NCI-H748 (cell line): ENCODE measurements at regions not wholly inside any gene's neighbourhood (a gene's known extent, or its start where the extent isn't known, plus 50 kb on each side); places are given as distances from the start of the nearest gene placed in this dataset.
"Not testable (repeated sequence)": the region's sequence is repeated elsewhere in the genome, so short reads cannot be mapped to it uniquely, and the experiment has no call there.

Experiments
- DNase-seq: peaks from one replicate; lab custom pipeline; 2025; ENCODE audit not compliant: unreplicated experiment; lab: John Stamatoyannopoulos, UW

DNA sequence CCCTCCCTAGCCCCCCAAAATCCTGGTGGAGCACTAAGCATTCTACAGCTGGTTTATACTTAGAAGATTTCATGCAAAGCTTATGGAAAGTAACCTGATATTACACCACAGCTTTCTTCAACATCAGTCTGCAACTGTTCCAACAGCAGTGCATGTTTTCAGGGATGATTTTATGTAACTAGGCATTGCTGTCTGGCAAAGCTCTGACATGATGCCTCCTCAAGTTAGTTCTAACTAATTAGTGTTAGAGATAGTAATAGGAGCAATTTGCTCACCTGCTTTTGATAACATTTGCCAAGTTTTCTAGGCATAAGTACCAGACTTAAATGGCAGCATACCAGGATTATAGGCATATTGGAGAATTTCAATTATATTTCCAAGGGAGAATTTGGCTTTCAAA lies 330.3 kb upstream of the SGO1 start:
- no peak for DNase-seq

GRCh38 chr3:20515834-20516233 lies 329.8 kb upstream of the SGO1 start:
- DNase-seq = no peak

GRCh38 chr3:20511863-20512505 lies 326.0 kb upstream of the SGO1 start:
- peak; percentile 66 for DNase-seq

GRCh38 chr3:20510396-20510795 lies 324.4 kb upstream of the SGO1 start:
- DNase-seq = no peak

DNA sequence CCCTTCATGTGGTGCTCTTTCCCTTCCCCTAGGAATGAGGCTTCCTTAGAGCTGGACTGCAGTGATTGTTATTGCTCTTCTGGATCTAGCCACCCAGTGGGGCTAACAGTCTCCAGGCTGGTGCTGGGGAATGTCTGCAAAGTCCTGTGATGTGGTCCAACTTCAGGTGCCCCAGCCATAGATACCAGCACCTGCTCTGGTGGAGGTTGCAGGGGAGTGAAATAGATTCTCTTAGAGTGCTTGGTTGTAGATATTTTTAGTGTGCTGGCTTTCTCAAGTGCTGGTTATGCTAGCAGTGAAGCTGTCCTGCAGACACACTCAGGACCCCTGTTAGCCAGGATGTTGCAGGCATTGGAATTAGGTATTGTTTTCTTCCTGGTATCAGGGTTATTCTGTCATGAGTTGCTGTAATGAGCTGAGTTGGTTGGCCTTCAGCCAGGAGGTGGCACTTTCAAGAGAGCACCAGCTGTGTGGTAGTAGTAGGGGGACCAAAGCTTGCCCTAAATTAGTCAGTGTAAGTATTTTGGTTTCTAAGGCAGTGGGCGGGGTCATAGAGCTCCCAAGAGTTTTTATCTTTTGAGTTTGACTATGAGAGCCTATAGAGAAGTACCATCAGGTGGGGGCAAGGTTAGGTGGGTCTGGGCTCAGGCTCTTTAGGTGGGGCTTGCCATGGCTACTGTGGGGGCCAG lies 317.5 kb upstream of the SGO1 start:
- DNase-seq = no peak

DNA sequence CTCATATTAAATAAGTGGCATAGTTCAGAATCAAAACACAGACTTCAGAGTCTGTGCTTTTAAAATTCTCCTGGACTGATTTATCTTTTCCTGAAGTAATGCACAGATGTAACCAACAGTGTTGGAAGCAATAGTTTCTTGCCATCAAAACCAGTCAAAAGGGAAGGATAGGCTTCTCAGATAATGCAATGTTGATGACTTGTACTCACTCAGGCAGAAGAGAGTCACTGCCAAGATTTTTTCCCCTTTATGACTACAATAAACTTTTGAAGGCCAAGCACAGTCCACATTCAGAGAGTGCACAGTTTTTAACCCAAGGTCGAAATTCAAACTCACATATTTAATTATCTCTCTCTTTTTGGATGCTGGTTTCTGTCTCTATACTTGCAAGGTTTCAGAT lies 305.0 kb upstream of the SGO1 start:
- DNase-seq = no peak

- DNase-seq = no peak
Measured at GRCh38 chr3:20488151-20488550, 302.1 kb upstream of the SGO1 start.

DNA sequence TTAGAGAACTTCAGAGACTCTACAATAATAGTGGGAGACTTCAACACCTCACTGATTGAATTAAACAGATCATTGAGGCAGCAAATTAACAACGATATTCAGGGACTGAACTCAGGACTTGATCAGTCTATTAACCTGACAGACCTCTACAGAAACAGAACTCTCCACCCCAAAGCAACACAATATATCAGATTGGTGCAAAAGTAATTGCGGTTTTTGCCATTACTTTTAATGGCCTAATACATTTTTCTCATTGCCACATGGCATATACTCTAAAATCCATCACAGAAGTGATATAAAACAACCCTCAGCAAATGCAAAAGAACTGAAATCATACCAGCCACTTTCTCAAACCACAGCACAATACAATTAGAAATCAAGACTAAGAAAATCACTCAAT lies 298.1 kb upstream of the SGO1 start:
- no peak for DNase-seq

- DNase-seq = no peak
Measured at GRCh38 chr3:20482350-20482749, 296.3 kb upstream of the SGO1 start.

DNA sequence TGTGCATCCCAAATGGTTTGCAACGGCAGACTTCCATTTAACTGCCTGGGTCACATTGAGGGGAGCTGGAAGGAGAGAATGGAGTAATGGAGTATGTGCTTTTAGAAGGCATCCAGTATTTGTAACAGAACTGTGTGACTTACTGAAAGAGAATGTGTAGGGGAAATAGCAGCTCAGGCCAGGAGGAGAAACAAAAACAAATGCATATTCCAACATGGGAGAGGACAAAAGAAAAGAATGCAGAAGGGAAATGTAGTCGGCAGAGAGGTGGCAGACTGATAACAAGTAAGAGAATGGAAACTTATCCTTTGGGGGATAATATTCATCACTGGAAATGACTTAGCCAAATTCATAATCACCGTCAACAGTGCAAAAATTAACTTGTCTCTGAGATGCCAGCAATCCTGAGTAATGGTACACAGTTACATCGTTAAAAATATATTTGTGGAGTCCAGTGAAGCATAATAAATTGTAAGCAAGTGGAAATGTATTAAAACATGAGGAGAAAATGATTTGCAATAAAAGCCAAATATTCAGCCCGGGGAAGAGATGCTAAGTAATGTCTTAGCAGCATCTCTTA lies 294.9 kb upstream of the SGO1 start:
- no peak for DNase-seq

- DNase-seq = no peak
Measured at GRCh38 chr3:20478436-20478835, 292.4 kb upstream of the SGO1 start.

- not testable (repeated sequence) for DNase-seq
Measured at GRCh38 chr3:20464237-20464636, 278.2 kb upstream of the SGO1 start.

GRCh38 chr3:20462723-20463122 lies 276.7 kb upstream of the SGO1 start:
- no peak for DNase-seq

GRCh38 chr3:20462226-20462625 lies 276.2 kb upstream of the SGO1 start:
- DNase-seq = no peak

GRCh38 chr3:20458994-20459716 lies 273.1 kb upstream of the SGO1 start:
- DNase-seq = no peak

DNA sequence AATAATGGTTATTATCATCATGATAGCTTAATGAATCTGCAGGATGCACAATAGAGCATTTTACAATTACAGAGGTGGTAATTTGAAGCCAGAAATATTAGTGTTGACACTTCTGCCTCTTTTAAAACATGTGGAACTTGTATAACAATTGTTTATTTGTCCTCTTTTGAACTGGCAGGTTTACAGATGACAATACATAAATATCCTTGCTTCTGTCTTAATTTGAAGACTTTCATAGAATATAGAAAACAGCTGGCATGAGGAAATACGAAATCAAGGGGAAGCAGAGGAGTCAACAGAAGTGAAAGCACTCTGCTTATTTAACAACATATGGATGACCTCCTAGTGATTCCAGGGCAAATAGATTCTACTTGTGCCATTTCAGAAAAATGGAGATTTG lies 270.5 kb upstream of the SGO1 start:
- DNase-seq = no peak

DNA sequence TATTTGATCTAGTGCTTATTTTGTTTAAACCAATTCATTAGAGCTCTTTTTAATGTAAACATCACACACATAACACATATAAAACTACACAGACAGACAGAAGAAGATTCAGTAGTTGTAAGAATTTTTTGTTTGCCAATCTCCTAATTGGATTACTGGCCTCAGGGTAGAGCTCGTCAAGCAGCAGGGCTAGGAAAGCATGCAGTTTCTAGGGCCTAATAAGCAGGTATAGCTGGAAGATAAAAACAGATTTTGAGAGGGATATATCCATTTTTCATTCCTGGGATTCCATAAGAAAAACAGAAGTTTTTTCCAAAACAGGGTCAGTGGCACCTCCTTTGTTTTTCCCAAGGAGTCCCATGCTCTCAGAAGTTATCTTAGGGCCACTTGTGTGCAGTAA lies 265.2 kb upstream of the SGO1 start:
- no peak for DNase-seq

DNA sequence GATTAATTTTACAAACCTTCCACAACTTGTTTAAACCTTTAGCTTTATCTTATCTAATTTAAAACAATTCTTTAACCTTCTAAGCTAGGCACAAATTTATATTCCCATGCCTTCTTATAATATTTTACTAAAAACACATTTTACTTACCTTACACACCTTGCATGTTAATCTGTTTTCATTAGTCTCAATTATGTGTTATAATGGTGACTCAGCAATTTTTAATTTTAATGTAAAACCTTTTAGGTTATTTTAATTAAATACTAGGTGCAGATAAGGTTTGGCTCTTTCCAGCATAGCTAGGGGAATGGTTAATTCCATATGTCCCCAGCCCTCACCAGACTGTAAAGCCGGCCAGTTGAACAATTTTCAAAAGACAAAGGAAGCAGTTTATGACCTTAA lies 264.6 kb upstream of the SGO1 start:
- no peak for DNase-seq

DNA sequence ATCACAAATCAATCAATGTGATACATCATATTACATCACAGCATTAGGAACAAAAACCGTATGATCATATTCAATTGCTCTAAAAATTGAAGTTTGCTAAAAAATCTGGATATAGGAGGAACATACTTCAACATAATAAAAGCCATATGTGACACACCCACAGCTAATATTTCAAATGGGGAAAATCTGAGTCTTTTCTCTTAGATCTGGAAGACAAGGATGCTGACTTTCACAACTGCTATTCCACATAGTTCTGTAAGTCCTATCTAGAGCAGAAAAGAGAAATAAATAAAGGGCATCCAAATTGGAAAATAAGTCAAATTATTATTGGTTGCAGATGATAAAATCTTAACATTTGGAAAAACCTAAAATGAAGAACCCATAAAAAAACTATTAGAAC lies 256.8 kb upstream of the SGO1 start:
- no peak for DNase-seq

DNA sequence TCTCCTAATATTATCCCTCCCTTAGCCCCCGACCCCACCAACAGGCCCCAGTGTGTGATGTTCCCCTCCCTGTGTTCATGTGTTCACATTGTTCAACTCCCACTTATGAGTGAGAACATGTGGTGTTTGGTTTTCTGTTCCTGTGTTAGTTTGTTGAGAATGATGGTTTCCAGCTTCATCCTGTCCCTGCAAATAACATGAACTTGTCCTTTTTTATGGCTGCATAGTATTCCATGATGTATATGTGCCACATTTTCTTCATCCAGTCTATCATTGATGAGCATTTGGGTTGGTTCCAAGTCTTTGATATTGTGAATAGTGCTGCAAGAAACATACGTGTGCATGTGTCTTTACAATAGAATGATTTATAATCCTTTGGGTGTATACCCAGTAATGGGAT lies 241.3 kb upstream of the SGO1 start:
- DNase-seq = not testable (repeated sequence)

DNA sequence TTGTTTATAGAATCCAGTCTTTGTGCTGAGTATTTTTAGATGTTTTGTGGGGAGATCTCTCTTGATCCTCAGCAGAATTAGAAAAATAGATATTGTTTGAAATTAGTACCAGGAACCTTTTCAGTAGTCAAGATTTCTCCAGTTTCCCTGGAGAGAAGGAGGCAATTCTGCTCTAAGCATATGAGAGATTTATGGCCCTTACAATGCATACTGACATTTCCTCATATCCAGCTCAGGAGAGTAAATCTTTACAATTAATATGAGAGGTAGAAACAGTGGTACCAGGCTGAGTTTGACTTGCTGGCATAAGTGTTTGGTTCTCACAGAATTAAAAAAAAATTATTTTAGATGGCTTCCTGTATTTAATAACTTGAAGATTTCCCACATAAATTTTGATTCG lies 239.1 kb upstream of the SGO1 start:
- DNase-seq = no peak

GRCh38 chr3:20424086-20424485 lies 238.1 kb upstream of the SGO1 start:
- DNase-seq = no peak
